NCI-H2196 treated with DMSO at 0.1 percent for 48 hours (cell line): ENCODE measurements at regions not wholly inside any gene's neighbourhood (a gene's known extent, or its start where the extent isn't known, plus 50 kb on each side); places are given as distances from the start of the nearest gene placed in this dataset.

Experiments
- DNase-seq: peaks from one replicate; lab custom pipeline; 2025; ENCODE audit not compliant: unreplicated experiment; lab: John Stamatoyannopoulos, UW

GRCh38 chr14:101065246-101065645 lies 161.7 kb upstream of the RTL1 start:
- no peak for DNase-seq

GRCh38 chr14:101065696-101066694 lies 162.5 kb upstream of the RTL1 start:
- DNase-seq: no peak

GRCh38 chr14:101066826-101067510 lies 163.4 kb upstream of the RTL1 start:
- no peak for DNase-seq

- DNase-seq: no peak
Observed at GRCh38 chr14:101068313-101069227, 165.0 kb upstream of the RTL1 start.

GRCh38 chr14:101069228-101069549 lies 165.7 kb upstream of the RTL1 start:
- no peak for DNase-seq

GRCh38 chr14:101069666-101070362 lies 166.3 kb upstream of the RTL1 start:
- no peak for DNase-seq

- DNase-seq: no peak
Observed at GRCh38 chr14:101070540-101071492, 167.3 kb upstream of the RTL1 start.

- no peak for DNase-seq
Observed at GRCh38 chr14:101071493-101071906, 168.0 kb upstream of the RTL1 start.

GRCh38 chr14:101072070-101072469 lies 168.5 kb upstream of the RTL1 start:
- DNase-seq: no peak

GRCh38 chr14:101072531-101072930 lies 169.0 kb upstream of the RTL1 start:
- no peak for DNase-seq

GRCh38 chr14:101072945-101073597 lies 169.5 kb upstream of the RTL1 start:
- peak; percentile 5 for DNase-seq

GRCh38 chr14:101073598-101073965 lies 170.1 kb upstream of the RTL1 start:
- no peak for DNase-seq

- no peak for DNase-seq
Observed at GRCh38 chr14:101074196-101075024, 170.9 kb upstream of the RTL1 start.

- DNase-seq: no peak
Observed at GRCh38 chr14:101075025-101075800, 171.7 kb upstream of the RTL1 start.

- no peak for DNase-seq
Observed at GRCh38 chr14:101075801-101076413, 172.4 kb upstream of the RTL1 start.

GRCh38 chr14:101076451-101077198 lies 173.1 kb upstream of the RTL1 start:
- no peak for DNase-seq
